GM21529 (cell line): ENCODE measurements at regions not wholly inside any gene's neighbourhood (a gene's known extent, or its start where the extent isn't known, plus 50 kb on each side); places are given as distances from the start of the nearest gene placed in this dataset.

Source experiments
- ATAC-seq: cut with Tn5 transposase; IDR thresholded peaks from one replicate; pipeline ENCODE4 v1.9.1; 2021; ENCODE audit not compliant: unreplicated experiment

GRCh38 chr6:76448109-76448508, 375.6 kb upstream of the IMPG1 start:
- no peak for ATAC-seq

GRCh38 chr6:76441875-76442274, 369.4 kb upstream of the IMPG1 start:
- ATAC-seq, result no peak

GRCh38 chr6:76439811-76440210, 367.3 kb upstream of the IMPG1 start:
- no peak for ATAC-seq

- no peak for ATAC-seq
Measured at GRCh38 chr6:76438768-76439167, 366.3 kb upstream of the IMPG1 start.

- ATAC-seq, result no peak
Measured at GRCh38 chr6:76435174-76435573, 362.7 kb upstream of the IMPG1 start.

- ATAC-seq, result no peak
Measured at GRCh38 chr6:76422511-76423213, 350.2 kb upstream of the IMPG1 start.

GRCh38 chr6:76420094-76420493, 347.6 kb upstream of the IMPG1 start:
- ATAC-seq, result no peak

- no peak for ATAC-seq
Measured at GRCh38 chr6:76418560-76419223, 346.2 kb upstream of the IMPG1 start.

- no peak for ATAC-seq
Measured at GRCh38 chr6:76416821-76417605, 344.6 kb upstream of the IMPG1 start.

GRCh38 chr6:76403064-76403463, 330.6 kb upstream of the IMPG1 start:
- ATAC-seq, result no peak

- ATAC-seq, result no peak
Measured at GRCh38 chr6:76397966-76398365, 325.5 kb upstream of the IMPG1 start.

- ATAC-seq, result no peak
Measured at GRCh38 chr6:76382201-76382600, 309.7 kb upstream of the IMPG1 start.

GRCh38 chr6:76381612-76382011, 309.1 kb upstream of the IMPG1 start:
- no peak for ATAC-seq

- no peak for ATAC-seq
Measured at GRCh38 chr6:76351275-76351674, 278.8 kb upstream of the IMPG1 start.

- ATAC-seq, result no peak
Measured at GRCh38 chr6:76347539-76347938, 275.1 kb upstream of the IMPG1 start.

- ATAC-seq, result no peak
Measured at GRCh38 chr6:76342611-76343160, 270.2 kb upstream of the IMPG1 start.

GRCh38 chr6:76330031-76330430, 257.6 kb upstream of the IMPG1 start:
- no peak for ATAC-seq

- no peak for ATAC-seq
Measured at GRCh38 chr6:76326871-76327270, 254.4 kb upstream of the IMPG1 start.
